Stimulated activated naive CD8-positive, alpha-beta T cell treated with anti-CD3 and anti-CD28 coated beads, Interleukin-15, Interleukin-2, amounts not matched to agents 100 U/mL and 50 U/mL, for 24 hours (primary cell): ENCODE measurements at regions not wholly inside any gene's neighbourhood (a gene's known extent, or its start where the extent isn't known, plus 50 kb on each side); places are given as distances from the start of the nearest gene placed in this dataset.
"Not testable (repeated sequence)": the region's sequence is repeated elsewhere in the genome, so short reads cannot be mapped to it uniquely, and the experiment has no call there.

Experiments used
- ATAC-seq: fragments of 150-1000 bp; cut with Tn5 transposase; one replicate; pipeline ENCODE4 v1.10.0; 2021
- DNase-seq: peaks from one replicate; pipeline ENCODE4 v3.0.0; 2021

GRCh38 chr10:3876350-3876962 lies 91.4 kb upstream of the KLF6 start:
- DNase-seq, result no peak
- ATAC-seq, result no peak

GRCh38 chr10:3875842-3876235 lies 90.8 kb upstream of the KLF6 start:
- DNase-seq (no peak), ATAC-seq (no peak)

- peak; percentile 2 for DNase-seq
- ATAC-seq, result peak; percentile 52
These were observed 90.2 kb upstream of the KLF6 start for GRCh38 chr10:3874990-3875841.

- peak; percentile 5 for DNase-seq
- not testable (repeated sequence) for ATAC-seq
These were observed 89.6 kb upstream of the KLF6 start for GRCh38 chr10:3874610-3874989.

GRCh38 chr10:3873728-3874461 lies 88.9 kb upstream of the KLF6 start:
- peak; percentile 66 for ATAC-seq
- DNase-seq, result no peak

- DNase-seq, result no peak
- no peak for ATAC-seq
These were observed 87.8 kb upstream of the KLF6 start for GRCh38 chr10:3872712-3873329.

GRCh38 chr10:3871424-3871996 lies 86.5 kb upstream of the KLF6 start:
- no peak for DNase-seq
- no peak for ATAC-seq

- DNase-seq, result no peak
- peak; percentile 41 for ATAC-seq
These were observed 84.0 kb upstream of the KLF6 start for GRCh38 chr10:3869036-3869435.

- ATAC-seq (no peak), DNase-seq (no peak)
These were observed 83.3 kb upstream of the KLF6 start for GRCh38 chr10:3868271-3868664.

GRCh38 chr10:3867454-3868270 lies 82.7 kb upstream of the KLF6 start:
- peak; percentile 73 for ATAC-seq

GRCh38 chr10:3866332-3866731 lies 81.3 kb upstream of the KLF6 start:
- peak; percentile 75 for ATAC-seq
- DNase-seq, result no peak

More at GRCh38 chr10:3867454-3868270, 82.7 kb upstream of the KLF6 start:
- DNase-seq, result no peak

GRCh38 chr10:3865565-3865964 lies 80.6 kb upstream of the KLF6 start:
- DNase-seq (no peak), ATAC-seq (peak; percentile 47)

- DNase-seq, result no peak
- no peak for ATAC-seq
These were observed 76.8 kb upstream of the KLF6 start for GRCh38 chr10:3861795-3862194.

- DNase-seq, result no peak
- no peak for ATAC-seq
These were observed 73.2 kb upstream of the KLF6 start for GRCh38 chr10:3858051-3858845.

GRCh38 chr10:3857318-3857717 lies 72.3 kb upstream of the KLF6 start:
- ATAC-seq, result no peak
- no peak for DNase-seq

- DNase-seq, result no peak
- ATAC-seq, result no peak
These were observed 71.6 kb upstream of the KLF6 start for GRCh38 chr10:3856593-3856992.

- DNase-seq, result no peak
These were observed 68.7 kb upstream of the KLF6 start for GRCh38 chr10:3853547-3854303.

GRCh38 chr10:3853016-3853415 lies 68.0 kb upstream of the KLF6 start:
- DNase-seq (no peak), ATAC-seq (no peak)

More at GRCh38 chr10:3853547-3854303, 68.7 kb upstream of the KLF6 start:
- no peak for ATAC-seq

GRCh38 chr10:3852147-3852904 lies 67.3 kb upstream of the KLF6 start:
- peak; percentile 54 for DNase-seq

More at GRCh38 chr10:3852147-3852904, 67.3 kb upstream of the KLF6 start:
- ATAC-seq, result peak; percentile 93
